ENCODE measurements at regions not wholly inside any gene's neighbourhood (a gene's known extent, or its start where the extent isn't known, plus 50 kb on each side); places are given as distances from the start of the nearest gene placed in this dataset.

DNA sequence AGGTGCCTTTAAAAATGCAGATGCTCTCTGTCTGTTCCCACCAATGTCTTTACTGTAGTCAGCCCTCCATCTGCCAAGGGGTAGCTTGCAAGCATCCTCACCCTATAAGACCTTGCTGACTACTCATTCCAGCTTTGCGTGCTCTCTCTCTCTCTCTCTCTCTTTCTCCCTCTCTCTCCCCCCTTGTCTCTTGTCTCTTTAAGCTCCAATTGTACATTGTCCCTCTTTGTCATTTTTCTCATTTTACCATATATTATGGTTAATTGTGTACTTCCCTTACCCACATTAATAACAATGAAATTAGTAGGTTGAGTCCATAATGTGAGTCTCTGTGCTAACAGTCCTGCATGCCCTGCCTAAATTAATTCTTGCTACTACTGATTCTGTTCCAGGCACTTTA, 350.2 kb upstream of the CDH4 start:
- TF ChIP-seq CTCF (IDR thresholded peaks at IDR 0.05) (no peak), EP300 (IDR thresholded peaks at IDR 0.05) (no peak), POLR2A (IDR thresholded peaks at IDR 0.05) (no peak)
